Psoas muscle (tissue), 7 donors: ENCODE measurements at regions not wholly inside any gene's neighbourhood (a gene's known extent, or its start where the extent isn't known, plus 50 kb on each side); places are given as distances from the start of the nearest gene placed in this dataset.
"Not testable (repeated sequence)": the region's sequence is repeated elsewhere in the genome, so short reads cannot be mapped to it uniquely, and the experiment has no call there.

ENCODE experiments used
- ATAC-seq, 4 donors: fragments of 200-7000 bp; cut with Tn5 transposase; one replicate each; pipeline ENCODE4 v1.9.1; 2020; ENCODE audit warnings: moderate library complexity in 3 of 4, mild to moderate bottlenecking in 2 of 4
- DNase-seq, 2 donors: peaks; one replicate each; pipeline ENCODE4 v3.0.0-alpha.2; 2020
- H3K27ac ChIP-seq: fragments of 200-600 bp; one replicate; pipeline ENCODE4 v1.8.0; 2022
- H3K27me3 ChIP-seq, 3 donors: fragments of 200-600 bp in 1 of 3; one replicate each; pipeline versions ENCODE4 v1.6.1 to v1.8.0; 2013 to 2022; ENCODE audit warnings: low read length in 2 of 3, mild to moderate bottlenecking in 2 of 3, moderate library complexity in 1 of 3; ENCODE audit not compliant: insufficient read depth in 3 of 3
- H3K36me3 ChIP-seq, 2 donors: fragments of 200-600 bp in 1 of 2; one replicate each; pipeline versions ENCODE4 v1.6.1 to v1.8.0; 2013 to 2022; ENCODE audit warnings: low read depth in 1 of 2, mild to moderate bottlenecking in 1 of 2, moderate library complexity in 1 of 2; ENCODE audit not compliant: insufficient read depth in 1 of 2
- H3K4me1 ChIP-seq: fragments of 200-600 bp; one replicate; pipeline ENCODE4 v1.8.0; 2022
- H3K4me3 ChIP-seq: fragments of 200-600 bp; one replicate; pipeline ENCODE4 v1.8.0; 2022; ENCODE audit warnings: mild to moderate bottlenecking
- H3K9me3 ChIP-seq: fragments of 200-600 bp; one replicate; pipeline ENCODE4 v1.8.0; 2022
- CTCF ChIP-seq: fragments of 200-600 bp; IDR thresholded peaks from one replicate; pipeline ENCODE4 v1.8.0; 2022; ENCODE audit warnings: antibody characterized with exemption
- WGBS, 3 donors: extraction: QIAGEN DNeasy Blood & Tissue Kit; methylation state at CpG; one replicate each; pipeline versions ENCODE4 v1.1.6 to v1.1.7; 2013; 5-methylcytosine and 5-hydroxymethylcytosine counted together
- intact Hi-C, 2 donors: fragments of 100-400 bp; cut with DNase I; formaldehyde crosslinking; loops; one replicate each; pipeline versions ENCODE4 v1.11.0 to v1.14.2; 2022
- donor health status: healthy with polysubstance abuse.
- donor health status: DM: no; HTN: no; CAD: no; lungs with moderate emphysema.
- donor health status: Bipolar disorder and iron deficiency.
- donor health status: healthy.
- donor health status: DM: yes; HTN: yes; CAD: no.
- donor health status: DM: no; HTN: no; CAD: no.
- donor health status: DM: yes; HTN: yes; CAD: no.

- WGBS, 3 donors, result 90 to 93% (median 92%) methylated on average over 15 of the region's 15 CpGs
- no peaks in the 10 kb centered on the region for H3K9me3 ChIP-seq
- intact Hi-C loops, result no loop called here
- no peaks in the 10 kb centered on the region for H3K27me3 ChIP-seq
- ATAC-seq (no peak), DNase-seq (no peak)
- TF ChIP-seq CTCF, result no peak
- H3K4me3 ChIP-seq, result no peak overlapping the region
- no peak overlapping the region for H3K27ac ChIP-seq
- H3K4me1 ChIP-seq, result no peaks in the 10 kb centered on the region
- no peaks in the 10 kb centered on the region for H3K36me3 ChIP-seq
Observed at GRCh38 chr17:16879686-16880085, 92.2 kb downstream of the TNFRSF13B start.

GRCh38 chr17:16878606-16879005 is 93.3 kb downstream of the TNFRSF13B start:
- H3K27ac ChIP-seq, result no peak overlapping the region
- 27 to 68% (median 55%) methylated on average over 10 of the region's 10 CpGs for WGBS, 3 donors
- DNase-seq, result no peak
- no peak overlapping the region for H3K4me3 ChIP-seq
- intact Hi-C loops, result no loop called here
- H3K9me3 ChIP-seq, result no peaks in the 10 kb centered on the region
- no peaks in the 10 kb centered on the region for H3K36me3 ChIP-seq
- H3K27me3 ChIP-seq, result no peaks in the 10 kb centered on the region
- H3K4me1 ChIP-seq, result no peaks in the 10 kb centered on the region
- TF ChIP-seq CTCF, result no peak
- ATAC-seq, result no peak

DNA sequence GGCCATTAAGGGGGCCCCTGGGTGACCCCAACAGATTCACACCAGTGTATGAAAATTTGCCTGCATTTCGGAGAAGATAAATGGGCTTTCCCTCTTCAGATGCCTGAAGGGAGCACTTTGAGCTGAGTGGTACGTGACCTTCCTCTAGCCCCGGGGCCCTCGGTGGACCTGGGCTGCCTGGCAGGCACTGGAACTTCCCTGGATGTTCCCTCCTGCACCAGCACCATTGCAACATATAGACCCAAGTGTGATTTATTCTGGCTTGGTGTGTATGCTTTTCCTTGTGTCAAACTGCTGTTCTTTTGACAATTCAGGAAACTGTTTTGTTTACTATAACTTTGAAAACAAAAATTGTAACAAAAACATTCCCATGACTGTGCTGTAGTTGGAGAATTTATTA is 93.8 kb downstream of the TNFRSF13B start:
- intact Hi-C loops, result no loop called here
- Histone ChIP-seq H3K36me3 (no peaks in the 10 kb centered on the region), H3K9me3 (no peaks in the 10 kb centered on the region), H3K4me3 (no peak overlapping the region), H3K27me3 (no peaks in the 10 kb centered on the region), H3K4me1 (no peaks in the 10 kb centered on the region), H3K27ac (no peak overlapping the region)
- no peak for DNase-seq
- ATAC-seq, result no peak
- TF ChIP-seq CTCF, result no peak
- 82 to 91% (median 90%) methylated on average over 4 of the region's 4 CpGs for WGBS, 3 donors

DNA sequence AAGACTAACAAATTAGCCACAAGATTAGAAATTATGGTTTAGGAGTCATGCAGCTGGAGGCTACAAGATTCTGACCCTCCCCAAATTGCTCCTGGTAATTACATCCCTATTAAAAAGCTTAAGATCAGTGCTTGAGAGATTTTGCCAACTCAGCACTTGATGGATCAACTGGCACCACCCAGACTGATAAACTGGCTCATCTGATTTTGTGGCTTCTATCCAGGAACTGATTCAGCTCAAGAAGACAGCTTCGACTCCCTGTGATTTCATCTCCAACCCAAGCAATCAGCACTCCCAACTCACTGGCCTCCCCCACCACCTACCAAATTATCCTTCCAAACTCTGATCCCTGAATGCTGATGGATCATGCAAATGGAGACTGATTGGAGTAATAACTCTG is 94.8 kb downstream of the TNFRSF13B start:
- intact Hi-C loops, result no loop called here
- no peak for TF ChIP-seq CTCF
- no peak overlapping the region for H3K27ac ChIP-seq
- H3K36me3 ChIP-seq, result no peaks in the 10 kb centered on the region
- ATAC-seq, result no peak
- H3K4me1 ChIP-seq, result no peaks in the 10 kb centered on the region
- no peaks in the 10 kb centered on the region for H3K27me3 ChIP-seq
- H3K4me3 ChIP-seq, result no peak overlapping the region
- H3K9me3 ChIP-seq, result no peaks in the 10 kb centered on the region
- 50 to 65% (median 62%) methylated on average over 1 of the region's 1 CpG for WGBS, 3 donors
- no peak for DNase-seq

- no peak for DNase-seq
- no peak for ATAC-seq
- intact Hi-C loops, result no loop called here
- no peaks in the 10 kb centered on the region for H3K9me3 ChIP-seq
- no peaks in the 10 kb centered on the region for H3K27me3 ChIP-seq
- H3K4me3 ChIP-seq, result no peak overlapping the region
- no peak overlapping the region for H3K27ac ChIP-seq
- H3K4me1 ChIP-seq, result no peaks in the 10 kb centered on the region
- no peak for TF ChIP-seq CTCF
- H3K36me3 ChIP-seq, result no peaks in the 10 kb centered on the region
Observed at GRCh38 chr17:16875662-16876061, 96.3 kb downstream of the TNFRSF13B start.

GRCh38 chr17:16874216-16874615 is 97.7 kb downstream of the TNFRSF13B start:
- H3K27me3 ChIP-seq, intact Hi-C loops, ATAC-seq, H3K4me3 ChIP-seq, H3K9me3 ChIP-seq, H3K36me3 ChIP-seq, DNase-seq, H3K27ac ChIP-seq, H3K4me1 ChIP-seq: not testable (repeated sequence)
- 74 to 87% (median 84%) methylated on average over 8 to 12 of the region's 12 CpGs for WGBS, 3 donors
